Liver (tissue), 8 donors: ENCODE measurements at regions not wholly inside any gene's neighbourhood (a gene's known extent, or its start where the extent isn't known, plus 50 kb on each side); places are given as distances from the start of the nearest gene placed in this dataset.

Source experiments
- DNase-seq: peaks from one replicate; pipeline ENCODE4 v3.0.0-alpha.2; 2017; ENCODE audit warnings: low spot score
- H3K27ac ChIP-seq, 2 donors: one replicate each; pipeline ENCODE4 v1.7.0; 2013; ENCODE audit warnings: inconsistent platforms in 2 of 2, low read length in 2 of 2, control low read depth in 1 of 2, low read depth in 1 of 2, mild to moderate bottlenecking in 1 of 2
- H3K27me3 ChIP-seq, 4 donors: one replicate each; pipeline versions ENCODE4 v1.6.1 to v1.7.0; 2013; ENCODE audit warnings: low read length in 3 of 4, inconsistent platforms in 1 of 4, mild to moderate bottlenecking in 1 of 4, moderate library complexity in 1 of 4; ENCODE audit not compliant: control insufficient read depth in 4 of 4, insufficient read depth in 4 of 4
- H3K36me3 ChIP-seq, 4 donors: one replicate each; pipeline versions ENCODE4 v1.6.1 to v1.7.0; 2013; ENCODE audit warnings: low read length in 3 of 4, mild to moderate bottlenecking in 3 of 4, low read depth in 1 of 4, moderate library complexity in 1 of 4; ENCODE audit not compliant: control insufficient read depth in 4 of 4, insufficient read depth in 3 of 4
- H3K4me1 ChIP-seq, 4 donors: one replicate each; pipeline versions ENCODE4 v1.6.1 to v1.7.0; 2013; ENCODE audit warnings: low read length in 3 of 4, mild to moderate bottlenecking in 3 of 4, moderate library complexity in 1 of 4; ENCODE audit not compliant: control insufficient read depth in 4 of 4, insufficient read depth in 4 of 4
- H3K4me3 ChIP-seq, 3 donors: one replicate each; pipeline versions ENCODE4 v1.6.1 to v1.7.0; 2013; ENCODE audit warnings: low read length in 3 of 3, control low read depth in 1 of 3, low read depth in 1 of 3, mild to moderate bottlenecking in 1 of 3
- H3K9ac ChIP-seq, 2 donors: one replicate each; pipeline ENCODE4 v1.7.0; 2013; ENCODE audit warnings: low read length in 2 of 2, mild to moderate bottlenecking in 2 of 2, moderate library complexity in 2 of 2, control low read depth in 1 of 2, low read depth in 1 of 2
- H3K9me3 ChIP-seq, 4 donors: one replicate each; pipeline versions ENCODE4 v1.6.1 to v1.7.0; 2013; ENCODE audit warnings: low read length in 3 of 4; ENCODE audit not compliant: control insufficient read depth in 4 of 4
- EGR1 ChIP-seq, 2 donors: IDR thresholded peaks; 2 replicates each; pipeline ENCODE4 v1.6.1; 2016 to 2018; ENCODE audit warnings: antibody characterized with exemption in 2 of 2, low read depth in 2 of 2
- FOXA1 ChIP-seq: IDR thresholded peaks from 2 replicates; pipeline ENCODE4 v1.6.1; 2016; ENCODE audit warnings: antibody characterized with exemption
- FOXA2 ChIP-seq: IDR thresholded peaks from 2 replicates; pipeline ENCODE4 v1.6.1; 2016; ENCODE audit warnings: antibody characterized with exemption
- GABPA ChIP-seq, 2 donors: IDR thresholded peaks in 1 of 2; conservative IDR thresholded peaks in 1 of 2; 2 replicates each; pipeline ENCODE4 v1.6.1; 2016; ENCODE audit warnings: antibody characterized with exemption in 2 of 2, mild to moderate bottlenecking in 1 of 2, moderate library complexity in 1 of 2
- HNF4A ChIP-seq, 2 donors: conservative IDR thresholded peaks; 2 replicates each; pipeline ENCODE4 v1.6.1; 2016; ENCODE audit warnings: antibody characterized with exemption in 2 of 2, mild to moderate bottlenecking in 2 of 2
- HNF4G ChIP-seq: IDR thresholded peaks from 2 replicates; pipeline ENCODE4 v1.6.1; 2016; ENCODE audit warnings: antibody characterized with exemption
- JUND ChIP-seq, 2 donors: IDR thresholded peaks; 2 replicates each; pipeline ENCODE4 v1.6.1; 2016; ENCODE audit warnings: antibody characterized with exemption in 2 of 2
- NR2F2 ChIP-seq: IDR thresholded peaks from 2 replicates; pipeline ENCODE4 v1.6.1; 2016; ENCODE audit warnings: antibody characterized with exemption
- RAD21 ChIP-seq, 2 donors: IDR thresholded peaks; 2 replicates each; pipeline ENCODE4 v1.6.1; 2016; ENCODE audit warnings: antibody characterized with exemption in 2 of 2, mild to moderate bottlenecking in 2 of 2
- RXRA ChIP-seq, 2 donors: IDR thresholded peaks; 2 replicates each; pipeline ENCODE4 v1.6.1; 2017 to 2018; ENCODE audit warnings: antibody characterized with exemption in 2 of 2, mild to moderate bottlenecking in 1 of 2
- SP1 ChIP-seq: IDR thresholded peaks from 2 replicates; pipeline ENCODE4 v1.6.1; 2018; ENCODE audit warnings: antibody characterized with exemption, mild to moderate bottlenecking
- TAF1 ChIP-seq: conservative IDR thresholded peaks from 2 replicates; pipeline ENCODE4 v1.6.1; 2016; ENCODE audit warnings: antibody characterized with exemption, mild to moderate bottlenecking
- YY1 ChIP-seq: IDR thresholded peaks from 2 replicates; pipeline ENCODE4 v1.6.1; 2016; ENCODE audit warnings: antibody characterized with exemption, mild to moderate bottlenecking
- WGBS: extraction: QIAGEN DNeasy Blood & Tissue Kit; methylation state at CpG from one replicate; pipeline ENCODE4 v1.1.7; 2013; 5-methylcytosine and 5-hydroxymethylcytosine counted together
- TF ChIP-seq, protein P1 (sequence below): IDR thresholded peaks from 2 replicates; pipeline ENCODE4 v1.6.1; 2016; ENCODE audit warnings: antibody characterized with exemption
- TF ChIP-seq, protein P2 (sequence below): IDR thresholded peaks from 2 replicates; pipeline ENCODE4 v1.6.1; 2016; ENCODE audit warnings: antibody characterized with exemption
- TF ChIP-seq, protein P3 (sequence below): fragments of 150-350 bp; IDR thresholded peaks from 2 replicates; pipeline ENCODE4 v1.5.1; 2017; ENCODE audit warnings: improper control_type of control experiment, low read depth, low read length; ENCODE audit not compliant: missing input control
- TF ChIP-seq, protein P4 (sequence below): IDR thresholded peaks from 2 replicates; pipeline ENCODE4 v1.6.1; 2016; ENCODE audit warnings: antibody characterized with exemption
- TF ChIP-seq, protein P5 (sequence below): IDR thresholded peaks from 2 replicates; pipeline ENCODE4 v1.6.1; 2016; ENCODE audit warnings: antibody characterized with exemption, mild to moderate bottlenecking
- donor health status: healthy.
- donor health status: healthy.
- donor health status: healthy.
- donor health status: healthy.
- donor health status: healthy.

DNA sequence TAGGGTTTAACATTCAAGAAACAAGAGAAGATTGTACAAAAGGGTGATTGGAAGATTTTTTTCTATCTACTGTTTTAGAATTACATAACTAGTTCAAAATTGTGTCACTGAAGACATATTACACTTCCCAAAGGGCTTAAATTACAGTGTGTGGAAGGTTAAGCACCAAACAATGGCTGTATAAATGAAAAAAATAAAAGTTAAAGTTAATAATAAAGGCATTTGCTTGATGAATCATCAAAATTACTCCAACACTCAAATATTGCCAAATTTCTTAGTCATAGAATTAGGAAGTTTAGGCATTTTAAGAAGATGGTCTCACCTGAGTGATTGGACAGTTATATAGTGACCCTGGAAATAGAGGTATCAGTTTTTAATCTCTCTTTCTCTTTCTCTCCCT, 227.6 kb upstream of the CARD18 start:
- no peak for DNase-seq
- TF ChIP-seq RXRA (IDR thresholded peaks at IDR 0.05) (no peak), NR2F2 (no peak), HNF4G (no peak), FOXA2 (no peak), TAF1 (no peak), HNF4A (conservative IDR thresholded peaks at IDR 0.05) (no peak), GABPA (IDR thresholded peaks at IDR 0.05 in 1 of 2, conservative IDR thresholded peaks at IDR 0.05 in 1 of 2) (no peak), EGR1 (IDR thresholded peaks at IDR 0.05; ENCODE audit: low read depth in 2 of 2) (no peak), SP1 (no peak), FOXA1 (no peak), JUND (IDR thresholded peaks at IDR 0.05) (no peak), RAD21 (IDR thresholded peaks at IDR 0.05) (no peak)
- TF ChIP-seq, protein P1, sequence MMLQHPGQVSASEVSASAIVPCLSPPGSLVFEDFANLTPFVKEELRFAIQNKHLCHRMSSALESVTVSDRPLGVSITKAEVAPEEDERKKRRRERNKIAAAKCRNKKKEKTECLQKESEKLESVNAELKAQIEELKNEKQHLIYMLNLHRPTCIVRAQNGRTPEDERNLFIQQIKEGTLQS = no peak
- TF ChIP-seq, protein P2, sequence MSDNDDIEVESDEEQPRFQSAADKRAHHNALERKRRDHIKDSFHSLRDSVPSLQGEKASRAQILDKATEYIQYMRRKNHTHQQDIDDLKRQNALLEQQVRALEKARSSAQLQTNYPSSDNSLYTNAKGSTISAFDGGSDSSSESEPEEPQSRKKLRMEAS = no peak
- TF ChIP-seq, protein P3, sequence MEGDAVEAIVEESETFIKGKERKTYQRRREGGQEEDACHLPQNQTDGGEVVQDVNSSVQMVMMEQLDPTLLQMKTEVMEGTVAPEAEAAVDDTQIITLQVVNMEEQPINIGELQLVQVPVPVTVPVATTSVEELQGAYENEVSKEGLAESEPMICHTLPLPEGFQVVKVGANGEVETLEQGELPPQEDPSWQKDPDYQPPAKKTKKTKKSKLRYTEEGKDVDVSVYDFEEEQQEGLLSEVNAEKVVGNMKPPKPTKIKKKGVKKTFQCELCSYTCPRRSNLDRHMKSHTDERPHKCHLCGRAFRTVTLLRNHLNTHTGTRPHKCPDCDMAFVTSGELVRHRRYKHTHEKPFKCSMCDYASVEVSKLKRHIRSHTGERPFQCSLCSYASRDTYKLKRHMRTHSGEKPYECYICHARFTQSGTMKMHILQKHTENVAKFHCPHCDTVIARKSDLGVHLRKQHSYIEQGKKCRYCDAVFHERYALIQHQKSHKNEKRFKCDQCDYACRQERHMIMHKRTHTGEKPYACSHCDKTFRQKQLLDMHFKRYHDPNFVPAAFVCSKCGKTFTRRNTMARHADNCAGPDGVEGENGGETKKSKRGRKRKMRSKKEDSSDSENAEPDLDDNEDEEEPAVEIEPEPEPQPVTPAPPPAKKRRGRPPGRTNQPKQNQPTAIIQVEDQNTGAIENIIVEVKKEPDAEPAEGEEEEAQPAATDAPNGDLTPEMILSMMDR = no peak
- TF ChIP-seq, protein P4, sequence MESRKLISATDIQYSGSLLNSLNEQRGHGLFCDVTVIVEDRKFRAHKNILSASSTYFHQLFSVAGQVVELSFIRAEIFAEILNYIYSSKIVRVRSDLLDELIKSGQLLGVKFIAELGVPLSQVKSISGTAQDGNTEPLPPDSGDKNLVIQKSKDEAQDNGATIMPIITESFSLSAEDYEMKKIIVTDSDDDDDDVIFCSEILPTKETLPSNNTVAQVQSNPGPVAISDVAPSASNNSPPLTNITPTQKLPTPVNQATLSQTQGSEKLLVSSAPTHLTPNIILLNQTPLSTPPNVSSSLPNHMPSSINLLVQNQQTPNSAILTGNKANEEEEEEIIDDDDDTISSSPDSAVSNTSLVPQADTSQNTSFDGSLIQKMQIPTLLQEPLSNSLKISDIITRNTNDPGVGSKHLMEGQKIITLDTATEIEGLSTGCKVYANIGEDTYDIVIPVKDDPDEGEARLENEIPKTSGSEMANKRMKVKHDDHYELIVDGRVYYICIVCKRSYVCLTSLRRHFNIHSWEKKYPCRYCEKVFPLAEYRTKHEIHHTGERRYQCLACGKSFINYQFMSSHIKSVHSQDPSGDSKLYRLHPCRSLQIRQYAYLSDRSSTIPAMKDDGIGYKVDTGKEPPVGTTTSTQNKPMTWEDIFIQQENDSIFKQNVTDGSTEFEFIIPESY = no peak
- TF ChIP-seq, protein P5, sequence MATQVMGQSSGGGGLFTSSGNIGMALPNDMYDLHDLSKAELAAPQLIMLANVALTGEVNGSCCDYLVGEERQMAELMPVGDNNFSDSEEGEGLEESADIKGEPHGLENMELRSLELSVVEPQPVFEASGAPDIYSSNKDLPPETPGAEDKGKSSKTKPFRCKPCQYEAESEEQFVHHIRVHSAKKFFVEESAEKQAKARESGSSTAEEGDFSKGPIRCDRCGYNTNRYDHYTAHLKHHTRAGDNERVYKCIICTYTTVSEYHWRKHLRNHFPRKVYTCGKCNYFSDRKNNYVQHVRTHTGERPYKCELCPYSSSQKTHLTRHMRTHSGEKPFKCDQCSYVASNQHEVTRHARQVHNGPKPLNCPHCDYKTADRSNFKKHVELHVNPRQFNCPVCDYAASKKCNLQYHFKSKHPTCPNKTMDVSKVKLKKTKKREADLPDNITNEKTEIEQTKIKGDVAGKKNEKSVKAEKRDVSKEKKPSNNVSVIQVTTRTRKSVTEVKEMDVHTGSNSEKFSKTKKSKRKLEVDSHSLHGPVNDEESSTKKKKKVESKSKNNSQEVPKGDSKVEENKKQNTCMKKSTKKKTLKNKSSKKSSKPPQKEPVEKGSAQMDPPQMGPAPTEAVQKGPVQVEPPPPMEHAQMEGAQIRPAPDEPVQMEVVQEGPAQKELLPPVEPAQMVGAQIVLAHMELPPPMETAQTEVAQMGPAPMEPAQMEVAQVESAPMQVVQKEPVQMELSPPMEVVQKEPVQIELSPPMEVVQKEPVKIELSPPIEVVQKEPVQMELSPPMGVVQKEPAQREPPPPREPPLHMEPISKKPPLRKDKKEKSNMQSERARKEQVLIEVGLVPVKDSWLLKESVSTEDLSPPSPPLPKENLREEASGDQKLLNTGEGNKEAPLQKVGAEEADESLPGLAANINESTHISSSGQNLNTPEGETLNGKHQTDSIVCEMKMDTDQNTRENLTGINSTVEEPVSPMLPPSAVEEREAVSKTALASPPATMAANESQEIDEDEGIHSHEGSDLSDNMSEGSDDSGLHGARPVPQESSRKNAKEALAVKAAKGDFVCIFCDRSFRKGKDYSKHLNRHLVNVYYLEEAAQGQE = no peak
- H3K36me3 ChIP-seq = no peaks in the 10 kb centered on the region
- no peak overlapping the region for H3K9ac ChIP-seq
- H3K27ac ChIP-seq = no peak overlapping the region
- H3K4me1 ChIP-seq = no peaks in the 10 kb centered on the region
- H3K27me3 ChIP-seq = no peaks in the 10 kb centered on the region
- H3K4me3 ChIP-seq = no peak overlapping the region
- no peaks in the 10 kb centered on the region for H3K9me3 ChIP-seq

DNA sequence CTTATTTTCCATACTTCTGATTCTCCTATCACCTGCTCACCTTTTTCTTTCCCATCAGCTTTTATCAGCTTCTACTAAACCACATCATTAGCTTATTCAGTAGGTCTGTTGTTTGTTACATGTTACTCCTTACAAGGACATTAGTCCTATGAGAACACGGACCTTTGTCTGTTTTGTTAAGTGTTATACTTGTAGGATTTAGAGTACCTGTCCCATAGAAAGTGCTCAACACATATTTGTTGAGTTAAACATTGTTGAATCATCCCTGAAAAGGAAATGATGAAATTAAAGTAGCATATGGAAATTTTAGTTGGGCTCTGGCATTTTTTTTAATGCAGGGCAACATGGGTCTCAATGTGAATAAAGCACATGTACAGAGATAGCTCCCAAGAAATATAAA, 222.1 kb upstream of the CARD18 start:
- WGBS = 67% methylated on average over 1 of the region's 1 CpG
- Histone ChIP-seq H3K4me1 (no peaks in the 10 kb centered on the region), H3K36me3 (no peaks in the 10 kb centered on the region)
- TF ChIP-seq, protein P4 = no peak
- TF ChIP-seq FOXA1 = no peak
- TF ChIP-seq TAF1 = no peak
- no peak for TF ChIP-seq FOXA2
- TF ChIP-seq NR2F2 = no peak
- TF ChIP-seq EGR1 (IDR thresholded peaks at IDR 0.05; ENCODE audit: low read depth in 2 of 2) = no peak
- TF ChIP-seq RXRA (IDR thresholded peaks at IDR 0.05) = no peak
- TF ChIP-seq RAD21 (IDR thresholded peaks at IDR 0.05) = no peak
- TF ChIP-seq, protein P2 = no peak
- TF ChIP-seq YY1 = no peak
- TF ChIP-seq JUND (IDR thresholded peaks at IDR 0.05) = no peak
- TF ChIP-seq SP1 = no peak
- TF ChIP-seq HNF4A (conservative IDR thresholded peaks at IDR 0.05) = no peak
- no peak for TF ChIP-seq HNF4G
- TF ChIP-seq GABPA (IDR thresholded peaks at IDR 0.05 in 1 of 2, conservative IDR thresholded peaks at IDR 0.05 in 1 of 2) = no peak
- TF ChIP-seq, protein P3 = no peak

More for the DNA sequence above, 222.1 kb upstream of the CARD18 start:
- Histone ChIP-seq H3K27ac (no peak overlapping the region), H3K4me3 (no peak overlapping the region), H3K9ac (no peak overlapping the region), H3K27me3 (no peaks in the 10 kb centered on the region), H3K9me3 (no peaks in the 10 kb centered on the region)
- DNase-seq = no peak
